Epithelial cell of proximal tubule (primary cell): ENCODE measurements at regions not wholly inside any gene's neighbourhood (a gene's known extent, or its start where the extent isn't known, plus 50 kb on each side); places are given as distances from the start of the nearest gene placed in this dataset.

Experiments
- DNase-seq: peaks from one replicate; pipeline ENCODE4 v3.0.0-alpha.2; 2011; ENCODE audit warnings: low read depth
- H3K4me3 ChIP-seq: 2 replicates; pipeline ENCODE4 v1.5.1; 2011; ENCODE audit warnings: low read depth, mild to moderate bottlenecking, low read length
- TF ChIP-seq, protein P1 (sequence below): conservative IDR thresholded peaks from 2 replicates; pipeline ENCODE4 v1.5.1; 2012; ENCODE audit warnings: low read depth, mild to moderate bottlenecking, low read length

DNA sequence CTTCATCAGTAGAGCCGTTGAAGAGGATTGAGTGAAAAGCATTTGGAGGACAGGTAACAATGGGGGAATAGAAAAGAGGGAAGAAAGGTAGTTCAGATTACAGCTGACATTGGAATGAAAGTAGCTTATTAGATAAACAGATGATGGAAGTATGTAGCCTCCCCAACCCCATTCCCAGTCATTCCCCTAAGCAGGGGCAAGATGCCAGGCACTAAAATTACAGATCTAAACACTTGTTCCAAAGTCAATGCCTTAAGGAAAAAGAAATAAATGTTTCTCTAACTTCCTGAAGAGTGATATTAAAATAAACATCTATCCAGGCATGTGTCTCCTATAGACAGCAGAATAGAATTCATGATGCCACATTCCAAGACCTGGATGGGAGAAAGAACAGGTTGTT is 350.8 kb downstream of the PDGFC start:
- no peak overlapping the region for H3K4me3 ChIP-seq
- DNase-seq = no peak
- TF ChIP-seq, protein P1, sequence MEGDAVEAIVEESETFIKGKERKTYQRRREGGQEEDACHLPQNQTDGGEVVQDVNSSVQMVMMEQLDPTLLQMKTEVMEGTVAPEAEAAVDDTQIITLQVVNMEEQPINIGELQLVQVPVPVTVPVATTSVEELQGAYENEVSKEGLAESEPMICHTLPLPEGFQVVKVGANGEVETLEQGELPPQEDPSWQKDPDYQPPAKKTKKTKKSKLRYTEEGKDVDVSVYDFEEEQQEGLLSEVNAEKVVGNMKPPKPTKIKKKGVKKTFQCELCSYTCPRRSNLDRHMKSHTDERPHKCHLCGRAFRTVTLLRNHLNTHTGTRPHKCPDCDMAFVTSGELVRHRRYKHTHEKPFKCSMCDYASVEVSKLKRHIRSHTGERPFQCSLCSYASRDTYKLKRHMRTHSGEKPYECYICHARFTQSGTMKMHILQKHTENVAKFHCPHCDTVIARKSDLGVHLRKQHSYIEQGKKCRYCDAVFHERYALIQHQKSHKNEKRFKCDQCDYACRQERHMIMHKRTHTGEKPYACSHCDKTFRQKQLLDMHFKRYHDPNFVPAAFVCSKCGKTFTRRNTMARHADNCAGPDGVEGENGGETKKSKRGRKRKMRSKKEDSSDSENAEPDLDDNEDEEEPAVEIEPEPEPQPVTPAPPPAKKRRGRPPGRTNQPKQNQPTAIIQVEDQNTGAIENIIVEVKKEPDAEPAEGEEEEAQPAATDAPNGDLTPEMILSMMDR = no peak

DNA sequence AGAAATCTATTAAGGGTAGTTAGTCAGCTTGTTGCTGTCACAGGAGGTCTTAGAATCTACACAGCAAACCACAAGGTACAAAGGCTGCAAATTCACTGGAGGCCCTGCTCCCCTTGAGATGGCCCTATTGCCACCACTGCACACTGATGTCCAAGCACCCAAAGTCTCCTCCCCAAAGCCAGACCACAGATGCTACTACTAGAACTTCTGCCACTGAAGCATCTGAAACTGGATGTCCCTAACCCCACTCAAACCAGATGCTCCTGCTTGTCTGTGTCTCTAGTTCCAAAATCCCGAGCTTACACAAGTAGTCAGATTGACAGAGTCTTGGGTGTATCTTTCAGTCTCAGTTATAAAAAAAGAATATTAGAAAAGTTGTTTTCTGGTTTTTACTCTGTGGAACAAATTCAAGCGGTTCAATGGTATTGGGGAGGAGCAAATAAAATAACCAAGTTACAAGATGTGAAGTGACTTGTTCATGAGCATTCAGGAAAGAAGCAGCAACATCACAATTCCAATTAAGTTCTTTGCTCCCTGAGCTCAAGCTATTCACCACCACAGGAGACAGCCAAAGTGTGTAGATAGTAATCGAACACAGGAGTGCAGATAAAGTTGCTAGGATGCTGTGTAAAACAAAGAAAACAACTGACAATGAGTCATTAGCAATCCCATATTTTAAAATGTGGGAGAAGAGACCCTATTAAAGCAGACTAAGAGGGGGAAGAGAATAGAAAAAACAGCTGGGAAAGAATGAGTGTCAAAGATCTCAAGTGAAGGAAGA is 352.3 kb downstream of the PDGFC start:
- DNase-seq = no peak
- no peak overlapping the region for H3K4me3 ChIP-seq
- TF ChIP-seq, protein P1 = no peak

DNA sequence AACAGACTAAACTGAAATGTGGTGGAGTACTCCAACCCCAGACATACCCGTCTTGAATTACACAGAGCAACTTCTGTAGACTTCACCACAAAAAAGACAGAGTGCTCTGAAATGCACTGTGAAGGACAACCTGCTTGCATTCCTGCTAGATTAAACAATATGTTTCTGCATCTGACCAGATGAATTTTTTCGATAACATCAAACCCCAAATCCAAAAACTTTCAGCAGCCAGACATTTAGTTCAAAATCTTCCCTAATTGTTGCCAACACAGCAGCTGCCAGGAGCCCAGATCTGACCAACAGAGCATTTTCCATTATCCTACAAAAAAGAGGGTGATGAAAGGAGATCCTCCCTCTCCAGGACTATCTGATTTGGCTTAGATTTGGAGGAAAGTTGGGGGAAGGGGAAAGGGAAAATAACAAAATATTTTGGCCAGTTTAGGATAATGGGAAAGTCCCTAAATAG is 356.5 kb downstream of the PDGFC start:
- no peak overlapping the region for H3K4me3 ChIP-seq
- TF ChIP-seq, protein P1 = no peak
- no peak for DNase-seq

DNA sequence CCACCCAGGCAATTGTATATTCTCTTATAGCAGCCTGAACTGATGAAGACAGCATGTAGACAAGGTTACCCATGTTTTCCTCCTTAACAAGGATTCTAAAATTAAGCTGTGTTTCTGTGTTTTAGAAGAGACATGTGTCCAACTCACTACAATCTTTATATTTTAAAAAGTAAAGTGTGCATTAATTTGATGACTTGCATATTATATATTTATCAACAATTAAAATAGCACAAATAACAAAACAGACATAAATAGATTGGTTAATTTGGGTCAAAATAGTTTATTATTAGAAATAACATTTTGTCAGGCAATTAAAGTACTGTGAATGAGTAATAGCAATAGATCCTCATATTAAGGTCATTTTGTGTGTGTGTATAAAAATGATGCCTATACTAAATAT is 357.1 kb downstream of the PDGFC start:
- TF ChIP-seq, protein P1 = no peak
- DNase-seq = no peak
- H3K4me3 ChIP-seq = no peak overlapping the region

DNA sequence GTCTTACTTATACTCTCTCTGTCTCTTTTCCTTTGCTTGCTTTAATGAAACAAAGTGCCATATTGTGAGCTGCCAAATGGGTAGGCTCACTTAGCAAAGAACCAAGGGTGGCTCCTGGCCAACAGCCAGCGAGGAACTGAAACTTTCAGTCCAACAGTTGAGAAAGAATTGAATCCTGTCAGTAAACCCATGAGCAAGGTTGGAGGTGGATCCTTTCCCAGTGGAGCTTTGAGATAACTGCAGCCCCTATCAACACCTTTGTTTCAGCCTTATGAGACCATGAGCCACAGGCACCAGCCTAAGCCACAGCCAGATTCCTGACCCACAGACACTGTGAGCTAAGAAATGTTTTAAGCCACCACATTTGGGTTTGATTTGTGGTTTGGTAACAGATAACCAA is 362.2 kb downstream of the PDGFC start:
- TF ChIP-seq, protein P1 = no peak
- no peak overlapping the region for H3K4me3 ChIP-seq
- no peak for DNase-seq

DNA sequence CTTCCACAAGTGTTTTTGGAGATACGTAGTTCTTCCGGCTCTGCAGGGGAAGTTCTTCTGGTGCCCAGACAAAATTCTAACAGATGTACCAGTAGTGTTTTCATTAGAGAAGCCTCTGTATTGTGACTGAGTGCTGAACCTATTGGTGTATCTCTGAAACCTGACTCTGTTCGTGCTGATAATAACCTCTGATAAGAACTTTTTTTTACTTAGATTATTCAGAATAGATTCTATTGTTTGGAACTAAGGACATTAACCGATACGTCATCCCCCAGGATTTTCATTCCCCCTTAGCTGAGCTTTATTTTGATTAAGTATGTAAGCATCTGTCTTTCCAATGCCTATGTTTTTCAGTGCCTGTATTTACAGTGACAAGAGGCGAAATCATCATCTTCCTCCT is 362.9 kb downstream of the PDGFC start:
- no peak overlapping the region for H3K4me3 ChIP-seq
- DNase-seq = no peak
- TF ChIP-seq, protein P1 = no peak

DNA sequence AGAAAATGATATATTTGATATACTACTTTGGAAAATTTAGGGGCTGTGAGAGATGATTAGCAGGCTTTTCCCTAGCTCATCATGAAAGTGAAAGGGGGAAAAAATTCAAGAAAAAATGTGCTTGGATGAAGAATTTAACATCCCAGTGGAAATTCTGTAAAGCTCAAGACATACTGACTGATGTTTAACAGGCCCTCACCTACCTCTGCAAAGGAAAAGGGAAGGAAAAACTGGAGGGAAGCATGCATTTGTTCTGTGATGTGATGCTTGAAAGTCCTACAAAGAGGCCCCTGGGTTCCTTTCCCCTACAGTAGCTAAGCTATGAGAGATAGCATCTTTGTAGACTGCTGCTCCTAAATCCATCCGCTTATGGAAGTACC is 364.1 kb downstream of the PDGFC start:
- no peak for DNase-seq
- TF ChIP-seq, protein P1 = no peak

More for the DNA sequence above, 364.1 kb downstream of the PDGFC start:
- H3K4me3 ChIP-seq = no peak overlapping the region
